ENCODE measurements at regions not wholly inside any gene's neighbourhood (a gene's known extent, or its start where the extent isn't known, plus 50 kb on each side); places are given as distances from the start of the nearest gene placed in this dataset.

GRCh38 chr5:133905424-133905823 lies 63.0 kb downstream of the C5orf15 start:
- no peak for DNase-seq (ENCODE audit: low spot score)

GRCh38 chr5:133904641-133905040 lies 63.8 kb downstream of the C5orf15 start:
- DNase-seq (ENCODE audit: low spot score): no peak

DNA sequence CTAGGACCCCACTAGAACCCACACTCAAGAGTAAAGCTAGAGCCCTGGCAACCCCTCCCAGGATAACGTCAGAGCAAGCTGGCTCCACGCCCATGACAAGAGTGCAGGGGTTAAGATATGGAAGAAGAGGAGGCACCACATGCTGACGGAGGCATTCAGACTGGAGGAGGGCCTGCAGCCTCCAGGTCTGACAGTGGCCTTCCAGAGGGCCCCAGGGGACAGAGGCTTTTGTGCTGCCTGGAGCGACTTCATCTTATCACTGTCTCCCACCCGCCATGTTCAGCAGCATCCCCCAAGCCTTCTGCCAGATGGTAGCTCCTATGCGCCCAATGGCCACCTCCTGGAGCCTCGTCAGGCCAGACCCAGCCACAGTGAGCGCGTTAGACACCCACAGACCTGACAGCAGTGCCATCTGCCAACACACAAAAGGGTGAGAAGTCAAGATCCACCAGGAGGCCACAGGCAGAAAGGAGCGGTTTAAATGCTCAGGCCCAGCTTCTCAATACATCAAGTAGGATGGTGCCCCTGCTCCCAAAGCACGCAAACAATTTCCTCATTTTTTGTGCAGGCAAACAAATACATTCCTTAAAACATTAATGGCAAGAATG lies 65.8 kb downstream of the C5orf15 start:
- DNase-seq (ENCODE audit: low spot score): no peak

- DNase-seq (ENCODE audit: low spot score): no peak
These were observed 67.7 kb downstream of the C5orf15 start for GRCh38 chr5:133900534-133901270.

- DNase-seq (ENCODE audit: low spot score): no peak
These were observed 68.9 kb downstream of the C5orf15 start for GRCh38 chr5:133899506-133899905.

DNA sequence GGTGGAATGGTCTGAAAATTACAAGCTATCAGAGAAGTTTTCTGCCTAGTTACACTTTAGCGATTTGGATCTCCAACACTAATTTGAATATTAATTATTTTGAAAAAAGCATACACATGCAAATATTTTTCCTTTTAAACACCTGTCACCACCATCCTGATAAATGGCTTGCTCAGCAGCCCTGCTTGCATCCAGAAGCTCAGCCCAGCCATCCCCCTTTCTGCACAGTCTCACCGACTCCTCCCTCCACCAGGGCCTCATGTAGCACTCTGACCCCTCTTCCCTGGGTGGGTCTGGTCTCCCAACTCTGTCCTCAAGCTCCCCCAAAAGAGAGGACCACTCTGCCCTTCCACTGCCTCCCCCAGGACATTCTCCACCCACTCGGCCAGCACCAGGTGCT lies 70.0 kb downstream of the C5orf15 start:
- DNase-seq (ENCODE audit: low spot score): no peak

DNA sequence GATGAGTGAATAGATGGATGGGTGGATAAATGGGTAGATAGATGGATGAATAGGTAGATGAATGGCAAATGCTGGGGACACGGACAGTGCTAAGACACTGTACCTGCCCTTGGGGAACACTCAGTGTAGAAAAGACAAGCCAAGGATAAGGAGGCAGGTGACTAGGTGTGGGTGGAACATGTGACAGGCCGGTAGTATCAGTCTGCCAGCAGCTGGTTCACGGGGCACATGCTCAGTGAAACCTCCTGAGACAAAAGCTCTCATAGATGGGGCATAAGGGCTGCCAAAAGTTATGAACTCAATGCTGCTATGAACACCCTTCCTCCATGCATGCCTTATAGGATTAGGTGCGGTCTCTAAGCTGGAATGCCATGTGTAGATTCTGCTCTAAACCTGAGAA lies 71.0 kb downstream of the C5orf15 start:
- DNase-seq (ENCODE audit: low spot score): no peak

DNA sequence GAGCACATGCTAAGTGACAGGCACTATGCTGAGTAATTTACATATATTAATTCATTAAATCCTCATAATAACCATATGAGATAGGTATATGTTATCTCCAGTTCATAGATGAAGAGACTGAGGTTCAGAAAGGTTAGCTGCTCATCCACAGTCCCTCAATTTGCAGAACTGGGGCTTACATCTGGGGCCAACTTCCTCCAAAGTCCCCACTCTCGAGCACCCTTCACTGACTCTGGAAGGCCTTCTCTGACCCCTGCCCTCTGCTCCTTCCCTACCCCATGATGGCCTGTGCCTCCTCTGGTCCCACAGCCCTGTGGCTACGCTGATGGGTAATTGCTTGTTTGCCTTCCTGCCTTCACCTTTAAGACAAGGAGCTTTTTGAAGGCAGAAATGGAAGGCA lies 71.6 kb downstream of the C5orf15 start:
- DNase-seq (ENCODE audit: low spot score): no peak

GRCh38 chr5:133895979-133896845 lies 72.2 kb downstream of the C5orf15 start:
- DNase-seq (ENCODE audit: low spot score): no peak

DNA sequence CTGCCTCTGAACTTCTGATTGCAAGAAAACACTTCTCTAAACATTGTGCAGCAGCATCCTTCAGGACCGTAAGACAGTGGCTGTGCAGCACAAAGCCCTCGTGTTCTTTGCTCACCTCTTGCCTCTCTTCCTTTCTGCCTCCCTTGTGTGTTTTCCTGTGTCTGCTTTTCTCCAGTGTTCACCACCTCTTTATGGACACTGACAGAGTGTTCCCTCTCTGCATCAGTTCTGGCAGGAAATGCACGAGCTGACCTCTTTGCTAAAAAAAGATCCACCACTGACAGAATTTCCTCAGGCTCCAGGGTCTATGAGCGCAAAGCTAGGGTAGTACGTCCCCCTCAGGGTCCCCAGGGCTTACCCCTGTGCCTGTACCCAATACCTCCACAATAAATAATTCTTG lies 74.3 kb downstream of the C5orf15 start:
- no peak for DNase-seq (ENCODE audit: low spot score)

DNA sequence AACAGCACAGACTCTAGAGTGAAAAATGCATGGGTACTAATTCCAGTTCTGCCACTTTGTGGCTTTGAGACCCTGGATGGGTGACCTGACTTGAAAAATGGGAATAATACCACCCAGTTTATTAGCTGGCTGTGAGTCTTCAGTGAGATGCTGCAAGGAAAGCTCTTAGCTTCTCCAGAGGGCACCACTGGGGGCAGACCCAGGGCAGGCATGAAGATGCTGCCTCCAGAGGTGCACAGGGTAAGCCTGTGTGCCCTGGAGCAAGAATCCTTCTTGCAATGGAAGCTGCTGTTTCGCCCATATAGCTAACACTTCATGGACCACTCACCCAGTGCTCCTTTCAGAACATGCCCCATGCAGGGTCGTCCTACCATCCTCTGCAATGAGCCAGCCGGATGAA lies 75.7 kb downstream of the C5orf15 start:
- DNase-seq (ENCODE audit: low spot score): no peak

DNA sequence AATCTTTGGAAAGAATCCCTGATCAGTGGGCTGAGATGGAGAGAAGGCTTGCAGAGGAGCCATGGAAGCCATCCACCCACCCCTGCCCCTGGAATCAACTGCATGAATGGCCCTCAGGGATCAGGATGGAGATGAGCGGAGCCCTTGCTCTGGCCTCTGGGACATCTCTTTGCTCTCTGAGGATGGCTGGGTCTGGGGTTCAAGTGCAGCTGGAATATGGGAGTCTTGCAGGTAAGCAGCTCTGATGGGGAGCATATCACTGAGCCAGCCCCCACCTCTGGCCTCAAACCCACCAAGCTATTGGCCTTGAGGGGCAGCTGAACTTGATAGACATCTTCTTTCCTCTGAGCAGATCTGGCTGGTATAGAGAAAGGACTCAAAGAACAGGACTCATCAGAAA lies 76.1 kb downstream of the C5orf15 start:
- no peak for DNase-seq (ENCODE audit: low spot score)

DNA sequence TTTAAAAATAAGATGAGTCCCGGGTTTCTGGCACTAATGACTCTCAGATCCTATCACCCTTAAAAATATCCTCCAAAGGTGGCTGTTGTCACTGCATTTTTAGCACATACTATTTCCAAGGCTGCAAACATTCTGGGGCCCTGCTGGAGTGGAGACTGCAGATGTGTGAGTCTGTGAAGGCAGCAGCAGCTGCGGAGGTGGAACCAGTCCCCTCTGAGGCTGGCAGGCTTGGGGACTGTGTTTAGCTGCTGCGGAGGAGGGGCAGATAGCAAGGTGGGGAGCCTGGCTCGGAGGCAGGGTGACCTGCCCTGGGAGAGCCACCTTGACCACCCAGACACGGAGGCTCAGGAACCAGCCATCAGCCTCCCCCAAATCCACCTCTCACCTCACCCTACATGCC lies 77.0 kb downstream of the C5orf15 start:
- no peak for DNase-seq (ENCODE audit: low spot score)

GRCh38 chr5:133890776-133891280 lies 77.6 kb downstream of the C5orf15 start:
- DNase-seq (ENCODE audit: low spot score): no peak

DNA sequence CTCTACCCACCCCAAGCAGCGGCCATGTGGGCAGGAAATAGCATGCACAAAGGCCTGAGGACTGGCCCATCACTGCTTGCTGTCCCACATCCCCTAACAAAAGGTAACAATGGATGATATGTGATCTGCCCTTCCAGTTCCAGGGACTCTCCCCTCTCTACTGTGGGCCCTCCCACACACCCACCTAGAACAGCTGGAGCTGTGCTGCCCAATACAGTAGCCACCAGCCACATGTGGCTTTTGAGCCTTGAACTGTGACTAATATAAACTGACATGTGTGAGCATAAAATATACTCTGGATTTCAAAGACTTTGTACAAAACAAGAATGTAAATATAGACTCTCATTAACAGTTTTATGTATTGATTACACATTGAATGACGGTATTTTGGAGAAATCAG lies 78.1 kb downstream of the C5orf15 start:
- DNase-seq (ENCODE audit: low spot score): no peak

GRCh38 chr5:133889271-133889905 lies 79.0 kb downstream of the C5orf15 start:
- no peak for DNase-seq (ENCODE audit: low spot score)

DNA sequence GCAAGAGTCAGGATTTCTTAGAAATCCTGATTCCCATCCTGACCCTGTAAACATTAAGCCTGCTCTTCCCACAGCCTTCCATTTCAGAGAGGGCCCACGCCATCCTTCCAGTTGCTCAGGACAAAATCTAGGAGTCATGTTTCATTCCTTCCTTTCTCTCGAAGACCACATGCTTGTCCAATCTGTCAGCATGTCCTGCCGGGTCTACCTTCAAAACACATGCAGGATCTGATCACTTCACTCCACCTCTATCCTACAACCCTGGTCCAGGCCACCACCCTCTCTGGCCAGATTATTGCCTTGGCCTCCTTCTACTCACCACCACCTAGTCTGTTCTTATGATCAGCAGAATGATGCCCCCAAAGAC lies 79.8 kb downstream of the C5orf15 start:
- no peak for DNase-seq (ENCODE audit: low spot score)

- no peak for DNase-seq (ENCODE audit: low spot score)
These were observed 82.9 kb downstream of the C5orf15 start for GRCh38 chr5:133885566-133885965.

GRCh38 chr5:133884569-133885311 lies 83.7 kb downstream of the C5orf15 start:
- no peak for DNase-seq (ENCODE audit: low spot score)

GRCh38 chr5:133883916-133884315 lies 84.5 kb downstream of the C5orf15 start:
- DNase-seq (ENCODE audit: low spot score): no peak

GRCh38 chr5:133882846-133883245 lies 85.6 kb downstream of the C5orf15 start:
- no peak for DNase-seq (ENCODE audit: low spot score)

DNA sequence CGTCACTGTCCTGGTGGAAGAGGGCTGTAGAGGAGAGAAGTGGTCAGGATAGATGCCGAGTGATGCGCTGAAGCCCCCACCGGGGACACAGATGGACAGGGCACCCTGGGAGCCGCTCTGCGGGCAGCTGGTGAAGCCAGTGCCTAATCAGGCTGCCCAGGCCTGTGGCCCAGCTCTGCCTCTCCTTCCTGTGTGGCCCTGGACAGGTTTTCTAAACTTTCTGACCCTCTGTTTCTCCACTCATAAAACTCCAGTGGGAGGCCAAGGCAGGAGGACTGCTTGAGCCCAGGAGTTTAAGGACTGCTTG lies 86.1 kb downstream of the C5orf15 start:
- no peak for DNase-seq (ENCODE audit: low spot score)

All from AG08395 (cell line).